ENCODE measurements at regions not wholly inside any gene's neighbourhood (a gene's known extent, or its start where the extent isn't known, plus 50 kb on each side); places are given as distances from the start of the nearest gene placed in this dataset.

DNA sequence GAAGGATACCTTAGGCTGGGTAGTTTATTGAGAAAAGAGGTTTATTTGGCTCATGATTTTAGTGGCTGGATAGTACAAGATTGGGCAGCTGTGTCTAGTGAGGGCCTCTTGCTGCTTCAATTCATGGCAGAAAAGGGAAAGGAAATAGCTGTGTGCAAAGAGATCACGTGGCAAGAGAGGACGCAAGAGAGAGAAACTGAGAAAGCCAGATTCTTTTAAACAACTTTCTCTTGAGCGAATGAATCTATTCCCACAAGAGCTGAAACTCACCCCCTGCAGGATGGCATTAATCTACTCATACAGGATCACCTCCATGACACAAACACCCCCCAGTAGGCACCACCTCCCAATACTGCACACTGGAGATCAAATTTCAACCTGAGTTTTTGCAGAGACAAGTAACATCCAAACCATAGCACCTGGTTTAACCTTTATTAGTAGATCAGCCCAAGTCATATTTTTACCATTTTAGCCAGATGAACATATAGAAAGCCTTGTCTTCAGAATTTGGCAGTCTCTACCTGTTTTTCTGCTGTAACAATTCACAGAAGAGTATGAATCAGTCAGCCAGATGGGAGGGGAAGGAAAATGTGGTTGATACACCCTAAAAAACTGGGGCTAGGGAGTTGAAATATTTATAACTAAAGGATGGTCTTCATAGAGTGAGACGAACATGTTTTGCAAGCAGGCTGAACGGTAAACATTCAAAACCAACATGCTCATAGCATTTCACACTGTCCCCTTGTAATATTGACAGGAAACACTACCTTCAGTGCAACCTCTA, 73.9 kb upstream of the NCKAP5 start:
- no peaks in the 10 kb centered on the region for H3K27me3 ChIP-seq (replicated peaks in 1 of 2; ENCODE audit: control insufficient read depth in 2 of 2, insufficient read depth in 2 of 2, low read length in 1 of 2)
- H2AFZ ChIP-seq (ENCODE audit: control insufficient read depth, low read depth, low read length) = no peak overlapping the region
- no peaks in the 10 kb centered on the region for H3K4me1 ChIP-seq (ENCODE audit: control insufficient read depth, insufficient read depth, low read length)
- in situ Hi-C loops (cut with MboI) (no loop called here), intact Hi-C loops (cut with micrococcal nuclease; ENCODE audit: unreplicated experiment) (no loop called here)
- TF ChIP-seq CBX5 (IDR thresholded peaks at IDR 0.05; ENCODE audit: low read depth) = no peak
- TF ChIP-seq SP1 (IDR thresholded peaks at IDR 0.05; ENCODE audit: low read depth, low read length) = no peak
- TF ChIP-seq WRNIP1 (IDR thresholded peaks at IDR 0.05; ENCODE audit: borderline replicate concordance, low read depth, low read length) = no peak
- no peak overlapping the region for H3K4me2 ChIP-seq (ENCODE audit: control insufficient read depth, insufficient read depth)
- H3K4me3 ChIP-seq = no peak overlapping the region
- no peak for DNase-seq (ENCODE audit: low read depth, low spot score)
- no peak overlapping the region for H3K9ac ChIP-seq (ENCODE audit: control insufficient read depth, insufficient read depth, low read length)
- no peaks in the 10 kb centered on the region for H3K36me3 ChIP-seq (ENCODE audit: control insufficient read depth in 2 of 2, insufficient read depth in 2 of 2, low read length in 1 of 2)
- H3K9me3 ChIP-seq (replicated peaks; ENCODE audit: control insufficient read depth, insufficient read depth, low read length) = no peaks in the 10 kb centered on the region
- FAIRE-seq = no peak
- no peaks in the 10 kb centered on the region for H3K79me2 ChIP-seq (ENCODE audit: control insufficient read depth, insufficient read depth, low read length)
- no peaks in the 10 kb centered on the region for H4K20me1 ChIP-seq (ENCODE audit: control insufficient read depth, insufficient read depth)
- ChIA-PET POLR2A (no interaction called here), SMC1A (ENCODE audit: uncharacterized antibody, unreplicated experiment) (no interaction called here), RAD21 (ENCODE audit: unreplicated experiment) (no interaction called here), CTCF (no interaction called here)
- no TSS peak for BruUV-seq (replicated peaks)
- no peak overlapping the region for H3K27ac ChIP-seq (ENCODE audit: control insufficient read depth, insufficient read depth)
- WGBS (ENCODE audit: insufficient coverage, insufficient replicate concordance, low lambda C conversion rate, missing lambda C conversion rate) = 13% methylated on average over 5 of the region's 5 CpGs
- ATAC-seq = no peak

DNA sequence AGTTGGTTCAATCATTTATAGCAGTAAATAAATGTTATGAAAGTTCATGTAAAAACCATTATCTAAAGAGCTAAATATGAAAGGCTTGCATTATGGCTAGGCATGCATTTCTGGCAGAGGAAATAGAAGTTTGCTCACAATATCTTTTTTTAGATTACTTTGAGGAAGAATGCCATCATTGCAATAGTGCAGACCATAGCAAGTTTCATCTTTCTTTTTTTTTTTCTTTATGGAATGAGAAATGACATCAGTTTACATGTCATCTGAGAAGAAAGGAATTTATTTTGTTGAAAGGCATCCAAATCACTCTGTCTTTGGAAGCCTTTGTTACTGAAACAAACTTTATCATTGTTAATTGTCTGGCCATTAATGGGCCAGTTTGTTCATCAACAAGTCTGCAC, 74.5 kb upstream of the NCKAP5 start:
- no peak overlapping the region for H3K4me3 ChIP-seq
- no peaks in the 10 kb centered on the region for H4K20me1 ChIP-seq (ENCODE audit: control insufficient read depth, insufficient read depth)
- H3K4me1 ChIP-seq (ENCODE audit: control insufficient read depth, insufficient read depth, low read length) = no peaks in the 10 kb centered on the region
- H3K4me2 ChIP-seq (ENCODE audit: control insufficient read depth, insufficient read depth) = no peak overlapping the region
- no peak overlapping the region for H2AFZ ChIP-seq (ENCODE audit: control insufficient read depth, low read depth, low read length)
- no TSS peak for BruUV-seq (replicated peaks)
- no peaks in the 10 kb centered on the region for H3K27me3 ChIP-seq (replicated peaks in 1 of 2; ENCODE audit: control insufficient read depth in 2 of 2, insufficient read depth in 2 of 2, low read length in 1 of 2)
- ATAC-seq = no peak
- POLR2A ChIA-PET = no interaction called here
- intact Hi-C loops (cut with micrococcal nuclease; ENCODE audit: unreplicated experiment) (no loop called here), in situ Hi-C loops (cut with MboI) (no loop called here)
- no peaks in the 10 kb centered on the region for H3K79me2 ChIP-seq (ENCODE audit: control insufficient read depth, insufficient read depth, low read length)
- RAD21 ChIA-PET (ENCODE audit: unreplicated experiment) = no interaction called here
- no peaks in the 10 kb centered on the region for H3K36me3 ChIP-seq (ENCODE audit: control insufficient read depth in 2 of 2, insufficient read depth in 2 of 2, low read length in 1 of 2)
- no peak overlapping the region for H3K27ac ChIP-seq (ENCODE audit: control insufficient read depth, insufficient read depth)
- no peak for FAIRE-seq
- SMC1A ChIA-PET (ENCODE audit: uncharacterized antibody, unreplicated experiment) = no interaction called here
- TF ChIP-seq, protein P1, sequence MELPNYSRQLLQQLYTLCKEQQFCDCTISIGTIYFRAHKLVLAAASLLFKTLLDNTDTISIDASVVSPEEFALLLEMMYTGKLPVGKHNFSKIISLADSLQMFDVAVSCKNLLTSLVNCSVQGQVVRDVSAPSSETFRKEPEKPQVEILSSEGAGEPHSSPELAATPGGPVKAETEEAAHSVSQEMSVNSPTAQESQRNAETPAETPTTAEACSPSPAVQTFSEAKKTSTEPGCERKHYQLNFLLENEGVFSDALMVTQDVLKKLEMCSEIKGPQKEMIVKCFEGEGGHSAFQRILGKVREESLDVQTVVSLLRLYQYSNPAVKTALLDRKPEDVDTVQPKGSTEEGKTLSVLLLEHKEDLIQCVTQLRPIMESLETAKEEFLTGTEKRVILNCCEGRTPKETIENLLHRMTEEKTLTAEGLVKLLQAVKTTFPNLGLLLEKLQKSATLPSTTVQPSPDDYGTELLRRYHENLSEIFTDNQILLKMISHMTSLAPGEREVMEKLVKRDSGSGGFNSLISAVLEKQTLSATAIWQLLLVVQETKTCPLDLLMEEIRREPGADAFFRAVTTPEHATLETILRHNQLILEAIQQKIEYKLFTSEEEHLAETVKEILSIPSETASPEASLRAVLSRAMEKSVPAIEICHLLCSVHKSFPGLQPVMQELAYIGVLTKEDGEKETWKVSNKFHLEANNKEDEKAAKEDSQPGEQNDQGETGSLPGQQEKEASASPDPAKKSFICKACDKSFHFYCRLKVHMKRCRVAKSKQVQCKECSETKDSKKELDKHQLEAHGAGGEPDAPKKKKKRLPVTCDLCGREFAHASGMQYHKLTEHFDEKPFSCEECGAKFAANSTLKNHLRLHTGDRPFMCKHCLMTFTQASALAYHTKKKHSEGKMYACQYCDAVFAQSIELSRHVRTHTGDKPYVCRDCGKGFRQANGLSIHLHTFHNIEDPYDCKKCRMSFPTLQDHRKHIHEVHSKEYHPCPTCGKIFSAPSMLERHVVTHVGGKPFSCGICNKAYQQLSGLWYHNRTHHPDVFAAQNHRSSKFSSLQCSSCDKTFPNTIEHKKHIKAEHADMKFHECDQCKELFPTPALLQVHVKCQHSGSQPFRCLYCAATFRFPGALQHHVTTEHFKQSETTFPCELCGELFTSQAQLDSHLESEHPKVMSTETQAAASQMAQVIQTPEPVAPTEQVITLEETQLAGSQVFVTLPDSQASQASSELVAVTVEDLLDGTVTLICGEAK (IDR thresholded peaks at IDR 0.05; ENCODE audit: borderline replicate concordance) = no peak
- H3K9ac ChIP-seq (ENCODE audit: control insufficient read depth, insufficient read depth, low read length) = no peak overlapping the region
- DNase-seq (ENCODE audit: low read depth, low spot score) = no peak
- CTCF ChIA-PET = no interaction called here
- no peaks in the 10 kb centered on the region for H3K9me3 ChIP-seq (replicated peaks; ENCODE audit: control insufficient read depth, insufficient read depth, low read length)

Data from GM12878 (cell line).